Right ventricle myocardium superior (tissue), 1 donor: ENCODE measurements at regions not wholly inside any gene's neighbourhood (a gene's known extent, or its start where the extent isn't known, plus 50 kb on each side); places are given as distances from the start of the nearest gene placed in this dataset.
"Not testable (repeated sequence)": the region's sequence is repeated elsewhere in the genome, so short reads cannot be mapped to it uniquely, and the experiment has no call there.

Source experiments
- ATAC-seq: fragments of 200-7000 bp; cut with Tn5 transposase; one replicate; pipeline ENCODE4 v1.9.1; 2020; ENCODE audit warnings: mild to moderate bottlenecking; ENCODE audit not compliant: poor library complexity
- DNase-seq: peaks from one replicate; pipeline ENCODE4 v3.0.0-alpha.2; 2020
- intact Hi-C: fragments of 100-400 bp; cut with DNase I; formaldehyde crosslinking; loops from one replicate; pipeline ENCODE4 v1.11.2; 2022
- donor health status: DM: no; HTN: yes; CAD: no; lungs with severe emphysema.

GRCh38 chr10:78336402-78336791, 302.7 kb downstream of the RPS24 start:
- ATAC-seq (peak; percentile 26), DNase-seq (no peak)
- intact Hi-C loops: no loop called here

GRCh38 chr10:78337016-78337415, 303.4 kb downstream of the RPS24 start:
- ATAC-seq: no peak
- DNase-seq: no peak
- intact Hi-C loops: no loop called here

- no peak for DNase-seq
- intact Hi-C loops: no loop called here
Measured at GRCh38 chr10:78337646-78338391, 304.2 kb downstream of the RPS24 start.

GRCh38 chr10:78338717-78339116, 305.1 kb downstream of the RPS24 start:
- no peak for DNase-seq
- no peak for ATAC-seq
- intact Hi-C loops: no loop called here

More at GRCh38 chr10:78337646-78338391, 304.2 kb downstream of the RPS24 start:
- ATAC-seq: no peak

GRCh38 chr10:78339251-78339650, 305.6 kb downstream of the RPS24 start:
- no peak for DNase-seq
- intact Hi-C loops: no loop called here
- no peak for ATAC-seq

- intact Hi-C loops: no loop called here
- DNase-seq (no peak), ATAC-seq (no peak)
Measured at GRCh38 chr10:78341953-78342614, 308.4 kb downstream of the RPS24 start.

- ATAC-seq (no peak), DNase-seq (no peak)
- intact Hi-C loops: no loop called here
Measured at GRCh38 chr10:78342827-78343653, 309.4 kb downstream of the RPS24 start.

GRCh38 chr10:78344257-78344656, 310.6 kb downstream of the RPS24 start:
- DNase-seq, ATAC-seq, intact Hi-C loops: not testable (repeated sequence)

GRCh38 chr10:78345515-78345914, 311.9 kb downstream of the RPS24 start:
- DNase-seq, intact Hi-C loops, ATAC-seq: not testable (repeated sequence)

- no peak for DNase-seq
- no peak for ATAC-seq
- intact Hi-C loops: no loop called here
Measured at GRCh38 chr10:78346721-78347120, 313.1 kb downstream of the RPS24 start.

- intact Hi-C loops: no loop called here
- peak; percentile 18 for ATAC-seq
- no peak for DNase-seq
Measured at GRCh38 chr10:78348411-78349164, 314.9 kb downstream of the RPS24 start.

- intact Hi-C loops: no loop called here
- ATAC-seq (peak; percentile 94), DNase-seq (peak; percentile 61)
Measured at GRCh38 chr10:78349165-78349516, 315.5 kb downstream of the RPS24 start.

- ATAC-seq (no peak), DNase-seq (no peak)
- intact Hi-C loops: no loop called here
Measured at GRCh38 chr10:78349911-78350663, 316.4 kb downstream of the RPS24 start.

- ATAC-seq (no peak), DNase-seq (no peak)
- intact Hi-C loops: no loop called here
Measured at GRCh38 chr10:78351283-78351682, 317.6 kb downstream of the RPS24 start.

GRCh38 chr10:78351809-78352208, 318.1 kb downstream of the RPS24 start:
- ATAC-seq (no peak), DNase-seq (no peak)
- intact Hi-C loops: no loop called here

- ATAC-seq: no peak
Measured at GRCh38 chr10:78353636-78354035, 320.0 kb downstream of the RPS24 start.

GRCh38 chr10:78354101-78354500, 320.4 kb downstream of the RPS24 start:
- intact Hi-C loops: no loop called here
- DNase-seq (no peak), ATAC-seq (no peak)

More at GRCh38 chr10:78353636-78354035, 320.0 kb downstream of the RPS24 start:
- no peak for DNase-seq
- intact Hi-C loops: no loop called here

- no peak for ATAC-seq
- intact Hi-C loops: no loop called here
Measured at GRCh38 chr10:78356291-78356900, 322.7 kb downstream of the RPS24 start.

More at GRCh38 chr10:78356291-78356900, 322.7 kb downstream of the RPS24 start:
- no peak for DNase-seq
